ENCODE measurements at regions not wholly inside any gene's neighbourhood (a gene's known extent, or its start where the extent isn't known, plus 50 kb on each side); places are given as distances from the start of the nearest gene placed in this dataset.

- Histone ChIP-seq H3K4me2 (ENCODE audit: insufficient read depth in 1 of 2, low read depth in 2 of 2, low read length in 2 of 2) (no peak overlapping the region), H3K4me3 (ENCODE audit: extremely low read depth in 1 of 4, insufficient read depth in 2 of 4, low read depth in 3 of 4, low read length in 4 of 4) (no peak overlapping the region)
- TF ChIP-seq E2F6 (IDR thresholded peaks at IDR 0.05), result no peak
- no peak for TF ChIP-seq KDM5A (IDR thresholded peaks at IDR 0.05; ENCODE audit: low read length)
- no peak for TF ChIP-seq TCF12 (IDR thresholded peaks at IDR 0.05; ENCODE audit: low read depth, low read length)
- TF ChIP-seq TBP (IDR thresholded peaks at IDR 0.05; ENCODE audit: low read depth, low read length), result no peak
- TF ChIP-seq HDAC6 (IDR thresholded peaks at IDR 0.05; ENCODE audit: low read depth, low read length), result no peak
- no peak for TF ChIP-seq SRF (IDR thresholded peaks at IDR 0.05; ENCODE audit: low read depth, low read length)
- TF ChIP-seq SP2 (IDR thresholded peaks at IDR 0.05; ENCODE audit: low read length), result no peak
- no peak for TF ChIP-seq CBX5 (IDR thresholded peaks at IDR 0.05; ENCODE audit: low read depth, low read length)
- no peak for TF ChIP-seq EGR1 (IDR thresholded peaks at IDR 0.05; ENCODE audit: borderline replicate concordance, low read depth, low read length)
- no peak for TF ChIP-seq RFX5 (IDR thresholded peaks at IDR 0.05; ENCODE audit: borderline replicate concordance, low read depth, low read length)
- TF ChIP-seq SIX5 (IDR thresholded peaks at IDR 0.05; ENCODE audit: low read depth, low read length), result no peak
- no peak for TF ChIP-seq KDM1A (IDR thresholded peaks at IDR 0.05; ENCODE audit: borderline replicate concordance, low read length)
- TF ChIP-seq ATF3 (IDR thresholded peaks at IDR 0.05; ENCODE audit: insufficient read depth, low read depth, low read length), result no peak
- no peak for TF ChIP-seq CBX8 (IDR thresholded peaks at IDR 0.05; ENCODE audit: borderline replicate concordance, low read depth, low read length)
- no peak for TF ChIP-seq POLR2A (IDR thresholded peaks at IDR 0.05; ENCODE audit: control extremely low read depth in 1 of 2, low read depth in 2 of 2, low read length in 2 of 2)
- TF ChIP-seq EP300 (IDR thresholded peaks at IDR 0.05; ENCODE audit: borderline replicate concordance in 1 of 2, low read depth in 2 of 2, low read length in 2 of 2), result no peak
Observed at GRCh38 chr9:28155671-28156070, 582.4 kb upstream of the C9orf72 start.

More at GRCh38 chr9:28155671-28156070, 582.4 kb upstream of the C9orf72 start:
- Histone ChIP-seq H3K4ac (replicated peaks; ENCODE audit: insufficient read length, low read depth, low read length) (no peak overlapping the region), H3K9ac (replicated peaks in 1 of 4; ENCODE audit: extremely low read depth in 1 of 4, low read depth in 3 of 4, low read length in 3 of 4) (no peak overlapping the region), H3K79me2 (ENCODE audit: control insufficient read depth in 1 of 2, insufficient read depth in 2 of 2, low read length in 2 of 2) (no peaks in the 10 kb centered on the region), H2BK15ac (ENCODE audit: low read length) (no peak overlapping the region), H4K5ac (ENCODE audit: insufficient read length, low read depth, low read length) (no peak overlapping the region), H4K20me1 (replicated peaks in 1 of 2; ENCODE audit: control insufficient read depth in 1 of 2, insufficient read depth in 2 of 2, low read length in 2 of 2) (no peaks in the 10 kb centered on the region), H3K27ac (ENCODE audit: low read depth, low read length) (no peak overlapping the region), H2BK20ac (ENCODE audit: low read length) (no peak overlapping the region), H2BK120ac (replicated peaks; ENCODE audit: low read depth, low read length) (no peak overlapping the region), H4K8ac (ENCODE audit: extremely low read depth, insufficient read depth, low read length) (no peak overlapping the region), H3K14ac (ENCODE audit: insufficient read length) (no peak overlapping the region), H3K23ac (ENCODE audit: insufficient read length) (no peak overlapping the region), H2AK5ac (ENCODE audit: low read depth, low read length) (no peak overlapping the region), H2AFZ (ENCODE audit: low read length) (no peak overlapping the region), H2BK12ac (ENCODE audit: low read depth, low read length) (no peak overlapping the region), H3K18ac (ENCODE audit: extremely low read depth, low read length) (no peak overlapping the region), H3K56ac (replicated peaks; ENCODE audit: insufficient read length, low read depth, low read length) (no peak overlapping the region), H3K23me2 (ENCODE audit: low read depth, low read length) (no peaks in the 10 kb centered on the region), H3K36me3 (ENCODE audit: control insufficient read depth in 2 of 4, insufficient read depth in 4 of 4, low read length in 3 of 4) (no peaks in the 10 kb centered on the region), H3K4me1 (replicated peaks in 1 of 4; ENCODE audit: control insufficient read depth in 3 of 4, insufficient read depth in 4 of 4, low read length in 3 of 4) (no peaks in the 10 kb centered on the region), H2BK5ac (ENCODE audit: low read depth, low read length) (no peak overlapping the region), H4K91ac (replicated peaks; ENCODE audit: insufficient read length, low read length) (no peak overlapping the region), H3K27me3 (replicated peaks in 1 of 4; ENCODE audit: control insufficient read depth in 3 of 4, extremely low read depth in 1 of 4, insufficient read depth in 3 of 4, low read length in 3 of 4) (no peaks in the 10 kb centered on the region), H3K9me3 (ENCODE audit: insufficient read depth in 2 of 2, low read depth in 1 of 2, low read length in 1 of 2) (no peaks in the 10 kb centered on the region), H3K79me1 (ENCODE audit: low read depth, low read length) (no peaks in the 10 kb centered on the region)
- 93% methylated on average over 2 of the region's 2 CpGs; no CpG with 5 or more reads in 1 of the 2 experiments for whole genome bisulfite sequencing, 2 experiments (ENCODE audit: extremely low coverage in 1 of 2, insufficient coverage in 1 of 2, insufficient read length in 1 of 2, insufficient replicate concordance in 2 of 2, low coverage in 1 of 2, low lambda C conversion rate in 2 of 2, missing lambda C conversion rate in 1 of 2)
- DNase-seq (ENCODE audit: low read depth in 1 of 2, low spot score in 2 of 2) (no peak), FAIRE-seq (no peak)
- POLR2A ChIA-PET (ENCODE audit: partially characterized antibody), result no interaction called here
- CTCF ChIA-PET (ENCODE audit: partially characterized antibody), result no interaction called here
